Body of pancreas (tissue), 4 donors: ENCODE measurements at regions not wholly inside any gene's neighbourhood (a gene's known extent, or its start where the extent isn't known, plus 50 kb on each side); places are given as distances from the start of the nearest gene placed in this dataset.

Experiments used
- ATAC-seq: fragments of 150-250 bp; one replicate; pipeline ENCODE4 v1.9.1; 2016
- DNase-seq, 4 donors: peaks; one replicate each; pipeline ENCODE4 v3.0.0-alpha.2; 2019
- H3K27ac ChIP-seq, 4 donors: fragments of 200-600 bp; sonication (generic); 1 replicate in 3 of 4; 2 replicates in 1 of 4; pipeline versions ENCODE4 v1.5.1 to v1.6.1; 2016 to 2019; ENCODE audit warnings: mild to moderate bottlenecking in 1 of 4, mixed read lengths in 1 of 4, moderate library complexity in 1 of 4
- H3K27me3 ChIP-seq, 2 donors: fragments of 200-600 bp; sonication (generic); one replicate each; pipeline ENCODE4 v1.6.0; 2016; ENCODE audit warnings: mild to moderate bottlenecking in 1 of 2
- H3K36me3 ChIP-seq, 2 donors: fragments of 200-600 bp; sonication (generic); replicated peaks in 1 of 2; 2 replicates each; pipeline ENCODE4 v1.5.1; 2016; ENCODE audit warnings: low read depth in 2 of 2; ENCODE audit not compliant: insufficient read depth in 1 of 2
- H3K4me1 ChIP-seq: fragments of 200-600 bp; sonication (generic); one replicate; pipeline ENCODE4 v1.6.0; 2016
- H3K4me3 ChIP-seq, 2 donors: fragments of 200-600 bp; sonication (generic); 1 replicate in 1 of 2; 2 replicates in 1 of 2; pipeline ENCODE4 v1.5.1; 2016 to 2019
- H3K9me3 ChIP-seq, 3 donors: fragments of 200-600 bp; sonication (generic); 1 replicate in 2 of 3; 2 replicates in 1 of 3; pipeline ENCODE4 v1.5.1; 2016
- POLR2A ChIP-seq, 3 donors: fragments of 450-650 bp; IDR thresholded peaks; one replicate each; pipeline ENCODE4 v1.6.1; 2016; ENCODE audit warnings: antibody characterized with exemption in 3 of 3, mild to moderate bottlenecking in 2 of 3
- WGBS, 2 donors: methylation state at CpG; one replicate each; pipeline ENCODE4 v1.1.5; 2017; 5-methylcytosine and 5-hydroxymethylcytosine counted together
- intact Hi-C: fragments of 100-400 bp; cut with DNase I; formaldehyde crosslinking; loops from one replicate; pipeline ENCODE4 v1.15.1; 2023
- TF ChIP-seq, protein P1 (sequence below), 7 experiments: fragments of 450-650 bp in 4 of 7; fragments of 200-600 bp in 3 of 7; sonication (generic) in 3 of 7; IDR thresholded peaks; one replicate each; pipeline ENCODE4 v1.5.1; 2016 to 2019; ENCODE audit warnings: antibody characterized with exemption in 7 of 7

- H3K9me3 ChIP-seq = no peaks in the 10 kb centered on the region
- H3K36me3 ChIP-seq = no peaks in the 10 kb centered on the region
- no peak for TF ChIP-seq POLR2A (IDR thresholded peaks at IDR 0.05)
- TF ChIP-seq, protein P1, sequence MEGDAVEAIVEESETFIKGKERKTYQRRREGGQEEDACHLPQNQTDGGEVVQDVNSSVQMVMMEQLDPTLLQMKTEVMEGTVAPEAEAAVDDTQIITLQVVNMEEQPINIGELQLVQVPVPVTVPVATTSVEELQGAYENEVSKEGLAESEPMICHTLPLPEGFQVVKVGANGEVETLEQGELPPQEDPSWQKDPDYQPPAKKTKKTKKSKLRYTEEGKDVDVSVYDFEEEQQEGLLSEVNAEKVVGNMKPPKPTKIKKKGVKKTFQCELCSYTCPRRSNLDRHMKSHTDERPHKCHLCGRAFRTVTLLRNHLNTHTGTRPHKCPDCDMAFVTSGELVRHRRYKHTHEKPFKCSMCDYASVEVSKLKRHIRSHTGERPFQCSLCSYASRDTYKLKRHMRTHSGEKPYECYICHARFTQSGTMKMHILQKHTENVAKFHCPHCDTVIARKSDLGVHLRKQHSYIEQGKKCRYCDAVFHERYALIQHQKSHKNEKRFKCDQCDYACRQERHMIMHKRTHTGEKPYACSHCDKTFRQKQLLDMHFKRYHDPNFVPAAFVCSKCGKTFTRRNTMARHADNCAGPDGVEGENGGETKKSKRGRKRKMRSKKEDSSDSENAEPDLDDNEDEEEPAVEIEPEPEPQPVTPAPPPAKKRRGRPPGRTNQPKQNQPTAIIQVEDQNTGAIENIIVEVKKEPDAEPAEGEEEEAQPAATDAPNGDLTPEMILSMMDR (IDR thresholded peaks at IDR 0.05) = no peak
- ATAC-seq = no peak
- H3K27ac ChIP-seq = no peak overlapping the region
- H3K4me3 ChIP-seq = no peak overlapping the region
- intact Hi-C loops = no loop called here
- DNase-seq = no peak
- H3K4me1 ChIP-seq = no peaks in the 10 kb centered on the region
- no peaks in the 10 kb centered on the region for H3K27me3 ChIP-seq
Observed at GRCh38 chr5:17149786-17150185, 67.6 kb upstream of the BASP1 start.

- Histone ChIP-seq H3K4me1 (no peaks in the 10 kb centered on the region), H3K36me3 (no peaks in the 10 kb centered on the region), H3K27ac (no peak overlapping the region), H3K4me3 (no peak overlapping the region), H3K9me3 (no peaks in the 10 kb centered on the region), H3K27me3 (no peaks in the 10 kb centered on the region)
- no peak for ATAC-seq
- TF ChIP-seq, protein P1 (IDR thresholded peaks at IDR 0.05) = no peak
- TF ChIP-seq POLR2A (IDR thresholded peaks at IDR 0.05) = no peak
- intact Hi-C loops = no loop called here
- DNase-seq = no peak
- 60 to 77% methylated on average over 3 of the region's 3 CpGs for WGBS, 2 donors
Observed at GRCh38 chr5:17150531-17150930, 66.9 kb upstream of the BASP1 start.

GRCh38 chr5:17151686-17152085 lies 65.7 kb upstream of the BASP1 start:
- Histone ChIP-seq H3K9me3 (no peaks in the 10 kb centered on the region), H3K27ac (no peak overlapping the region), H3K36me3 (no peaks in the 10 kb centered on the region), H3K4me1 (no peaks in the 10 kb centered on the region), H3K4me3 (no peak overlapping the region), H3K27me3 (no peaks in the 10 kb centered on the region)
- ATAC-seq = no peak
- DNase-seq = no peak
- intact Hi-C loops = no loop called here
- TF ChIP-seq, protein P1 (IDR thresholded peaks at IDR 0.05) = no peak
- TF ChIP-seq POLR2A (IDR thresholded peaks at IDR 0.05) = no peak
- 54 to 59% methylated on average over 8 of the region's 8 CpGs for WGBS, 2 donors

DNA sequence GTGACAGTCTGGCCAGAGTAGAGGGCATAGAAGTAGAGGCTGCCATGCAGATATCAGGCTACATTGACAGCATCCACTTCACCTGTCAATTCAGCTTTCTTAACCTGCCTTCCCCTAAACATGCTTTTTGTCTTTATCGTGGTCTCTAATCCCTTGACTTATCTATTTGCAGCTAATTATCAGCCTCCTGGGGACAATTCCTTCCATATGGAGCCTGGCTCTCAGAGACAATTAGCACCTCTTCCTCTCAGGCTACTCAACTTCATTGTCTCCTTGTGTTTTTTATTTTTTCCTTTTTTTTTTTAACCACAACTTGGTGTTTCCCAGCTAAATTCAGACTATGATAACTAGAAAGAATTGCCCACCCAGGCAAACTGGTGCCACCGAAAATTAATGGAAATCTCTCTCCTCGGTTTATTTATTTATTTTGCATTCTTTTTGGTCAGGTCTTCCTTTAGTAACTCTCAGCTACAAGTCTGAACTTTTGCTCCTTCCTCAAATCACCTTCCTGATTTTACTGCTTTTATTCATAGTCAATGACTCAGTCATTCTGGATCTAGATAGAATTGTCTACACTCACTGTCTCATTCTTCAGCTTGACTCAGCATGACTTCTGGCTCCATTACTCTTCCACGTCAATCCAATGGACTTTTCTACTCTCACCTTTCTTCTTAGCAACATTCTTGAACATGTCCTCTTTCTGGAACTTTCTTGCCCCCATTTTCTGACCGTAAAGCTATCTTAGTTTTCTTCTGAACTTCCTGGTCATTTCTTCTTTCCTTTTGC lies 63.0 kb upstream of the BASP1 start:
- Histone ChIP-seq H3K4me3 (no peak overlapping the region), H3K4me1 (no peaks in the 10 kb centered on the region), H3K27ac (no peak overlapping the region), H3K27me3 (no peaks in the 10 kb centered on the region), H3K9me3 (no peaks in the 10 kb centered on the region), H3K36me3 (no peaks in the 10 kb centered on the region)
- intact Hi-C loops = no loop called here
- TF ChIP-seq, protein P1 (IDR thresholded peaks at IDR 0.05) = no peak
- TF ChIP-seq POLR2A (IDR thresholded peaks at IDR 0.05) = no peak
- WGBS, 2 donors = 56 to 65% methylated on average over 5 of the region's 5 CpGs
- ATAC-seq (no peak), DNase-seq (no peak)

- no peaks in the 10 kb centered on the region for H3K36me3 ChIP-seq
- no peaks in the 10 kb centered on the region for H3K9me3 ChIP-seq
- WGBS, 2 donors = 78 to 93% methylated on average over 4 of the region's 4 CpGs
- no peak overlapping the region for H3K4me3 ChIP-seq
- ATAC-seq = no peak
- H3K27ac ChIP-seq = no peak overlapping the region
- no peak for TF ChIP-seq POLR2A (IDR thresholded peaks at IDR 0.05)
- TF ChIP-seq, protein P1 (IDR thresholded peaks at IDR 0.05) = no peak
- DNase-seq = no peak
- intact Hi-C loops = no loop called here
- no peaks in the 10 kb centered on the region for H3K27me3 ChIP-seq
- H3K4me1 ChIP-seq = no peaks in the 10 kb centered on the region
Observed at GRCh38 chr5:17156463-17156862, 61.0 kb upstream of the BASP1 start.
